MG63 (cell line): ENCODE measurements at regions not wholly inside any gene's neighbourhood (a gene's known extent, or its start where the extent isn't known, plus 50 kb on each side); places are given as distances from the start of the nearest gene placed in this dataset.
"Not testable (repeated sequence)": the region's sequence is repeated elsewhere in the genome, so short reads cannot be mapped to it uniquely, and the experiment has no call there.

Experiments used
- DNase-seq: peaks from one replicate; pipeline ENCODE4 v3.0.0-alpha.2; 2020
- H3K27me3 ChIP-seq: fragments of 250-450 bp; sonication (Bioruptor Pico); 2 replicates; pipeline ENCODE4 v1.5.1; 2020; ENCODE audit warnings: mild to moderate bottlenecking, moderate library complexity
- H3K36me3 ChIP-seq: fragments of 250-450 bp; sonication (Bioruptor Pico); 2 replicates; pipeline ENCODE4 v1.5.1; 2020; ENCODE audit warnings: mild to moderate bottlenecking, moderate library complexity
- H3K4me3 ChIP-seq: fragments of 250-450 bp; sonication (Bioruptor Pico); 2 replicates; pipeline ENCODE4 v1.5.1; 2020; ENCODE audit warnings: mild to moderate bottlenecking, moderate library complexity
- H3K9me3 ChIP-seq: fragments of 250-450 bp; sonication (Bioruptor Pico); 2 replicates; pipeline ENCODE4 v1.5.1; 2020; ENCODE audit warnings: mild to moderate bottlenecking, moderate library complexity

GRCh38 chr3:150129166-150129565 is 158.5 kb upstream of the PFN2 start:
- no peaks in the 10 kb centered on the region for H3K36me3 ChIP-seq
- H3K27me3 ChIP-seq = no peaks in the 10 kb centered on the region; the same call in 1 of the 2 replicates
- no peak overlapping the region for H3K4me3 ChIP-seq
- H3K9me3 ChIP-seq = no peaks in the 10 kb centered on the region; the same call in 1 of the 2 replicates
- DNase-seq = no peak

- Histone ChIP-seq H3K4me3 (no peak overlapping the region), H3K36me3 (no peaks in the 10 kb centered on the region), H3K9me3 (no peaks in the 10 kb centered on the region; the same call in 1 of the 2 replicates), H3K27me3 (no peaks in the 10 kb centered on the region; the same call in 1 of the 2 replicates)
- DNase-seq = no peak
Measured at GRCh38 chr3:150128126-150128525, 157.4 kb upstream of the PFN2 start.

- no peaks in the 10 kb centered on the region; the same call in 1 of the 2 replicates for H3K27me3 ChIP-seq
- no peaks in the 10 kb centered on the region for H3K36me3 ChIP-seq
- DNase-seq = no peak
- H3K9me3 ChIP-seq = no peaks in the 10 kb centered on the region; the same call in 1 of the 2 replicates
- H3K4me3 ChIP-seq = no peak overlapping the region
Measured at GRCh38 chr3:150127011-150127490, 156.4 kb upstream of the PFN2 start.

- H3K27me3 ChIP-seq = no peaks in the 10 kb centered on the region; the same call in 1 of the 2 replicates
- H3K36me3 ChIP-seq = no peaks in the 10 kb centered on the region
- no peaks in the 10 kb centered on the region; the same call in 1 of the 2 replicates for H3K9me3 ChIP-seq
- DNase-seq = no peak
- no peak overlapping the region for H3K4me3 ChIP-seq
Measured at GRCh38 chr3:150124142-150124541, 153.4 kb upstream of the PFN2 start.

- H3K36me3 ChIP-seq, H3K9me3 ChIP-seq, DNase-seq, H3K27me3 ChIP-seq, H3K4me3 ChIP-seq: not testable (repeated sequence)
Measured at GRCh38 chr3:150123249-150123648, 152.6 kb upstream of the PFN2 start.

- Histone ChIP-seq H3K9me3 (no peaks in the 10 kb centered on the region), H3K36me3 (no peaks in the 10 kb centered on the region), H3K4me3 (no peak overlapping the region), H3K27me3 (no peaks in the 10 kb centered on the region)
- DNase-seq = no peak
Measured at GRCh38 chr3:150118219-150118618, 147.5 kb upstream of the PFN2 start.

- no peak for DNase-seq
- no peaks in the 10 kb centered on the region for H3K36me3 ChIP-seq
- H3K4me3 ChIP-seq = no peak overlapping the region
- H3K27me3 ChIP-seq = no peaks in the 10 kb centered on the region
- H3K9me3 ChIP-seq = no peaks in the 10 kb centered on the region
Measured at GRCh38 chr3:150117076-150117475, 146.4 kb upstream of the PFN2 start.

- no peak overlapping the region for H3K4me3 ChIP-seq
- no peaks in the 10 kb centered on the region for H3K9me3 ChIP-seq
- DNase-seq = no peak
- no peaks in the 10 kb centered on the region for H3K27me3 ChIP-seq
- H3K36me3 ChIP-seq = no peaks in the 10 kb centered on the region
Measured at GRCh38 chr3:150116196-150116595, 145.5 kb upstream of the PFN2 start.

GRCh38 chr3:150114873-150115540 is 144.3 kb upstream of the PFN2 start:
- Histone ChIP-seq H3K4me3 (no peak overlapping the region), H3K9me3 (no peaks in the 10 kb centered on the region), H3K36me3 (no peaks in the 10 kb centered on the region), H3K27me3 (no peaks in the 10 kb centered on the region)
- DNase-seq = no peak

- no peaks in the 10 kb centered on the region for H3K27me3 ChIP-seq
- H3K9me3 ChIP-seq = no peaks in the 10 kb centered on the region
- no peak for DNase-seq
- H3K4me3 ChIP-seq = no peak overlapping the region
- no peaks in the 10 kb centered on the region for H3K36me3 ChIP-seq
Measured at GRCh38 chr3:150114273-150114672, 143.6 kb upstream of the PFN2 start.

GRCh38 chr3:150110097-150110496 is 139.4 kb upstream of the PFN2 start:
- Histone ChIP-seq H3K9me3 (no peaks in the 10 kb centered on the region), H3K4me3 (no peak overlapping the region), H3K36me3 (no peaks in the 10 kb centered on the region), H3K27me3 (no peaks in the 10 kb centered on the region)
- DNase-seq = no peak

- DNase-seq = no peak
- Histone ChIP-seq H3K36me3 (no peaks in the 10 kb centered on the region), H3K27me3 (no peaks in the 10 kb centered on the region), H3K4me3 (no peak overlapping the region), H3K9me3 (no peaks in the 10 kb centered on the region)
Measured at GRCh38 chr3:150107429-150108175, 136.9 kb upstream of the PFN2 start.

GRCh38 chr3:150106740-150107428 is 136.2 kb upstream of the PFN2 start:
- Histone ChIP-seq H3K9me3 (no peaks in the 10 kb centered on the region), H3K36me3 (no peaks in the 10 kb centered on the region), H3K4me3 (no peak overlapping the region), H3K27me3 (no peaks in the 10 kb centered on the region)
- DNase-seq = peak; percentile 62

GRCh38 chr3:150105886-150106612 is 135.4 kb upstream of the PFN2 start:
- no peaks in the 10 kb centered on the region for H3K36me3 ChIP-seq
- no peaks in the 10 kb centered on the region for H3K27me3 ChIP-seq
- DNase-seq = no peak
- H3K9me3 ChIP-seq = peaks cover 7% of the 10 kb centered on the region
- H3K4me3 ChIP-seq = no peak overlapping the region

GRCh38 chr3:150105025-150105424 is 134.3 kb upstream of the PFN2 start:
- no peaks in the 10 kb centered on the region for H3K27me3 ChIP-seq
- DNase-seq = no peak
- no peak overlapping the region for H3K4me3 ChIP-seq
- H3K36me3 ChIP-seq = no peaks in the 10 kb centered on the region
- peaks cover 8% of the 10 kb centered on the region for H3K9me3 ChIP-seq

GRCh38 chr3:150104564-150104963 is 133.9 kb upstream of the PFN2 start:
- Histone ChIP-seq H3K9me3 (peaks cover 8% of the 10 kb centered on the region), H3K27me3 (no peaks in the 10 kb centered on the region), H3K36me3 (no peaks in the 10 kb centered on the region), H3K4me3 (no peak overlapping the region)
- no peak for DNase-seq

- H3K36me3 ChIP-seq = no peaks in the 10 kb centered on the region
- no peak overlapping the region for H3K4me3 ChIP-seq
- H3K9me3 ChIP-seq = peaks cover 8% of the 10 kb centered on the region
- H3K27me3 ChIP-seq = no peaks in the 10 kb centered on the region
- no peak for DNase-seq
Measured at GRCh38 chr3:150101016-150101415, 130.3 kb upstream of the PFN2 start.
